ENCODE measurements at regions not wholly inside any gene's neighbourhood (a gene's known extent, or its start where the extent isn't known, plus 50 kb on each side); places are given as distances from the start of the nearest gene placed in this dataset.

- TF ChIP-seq CTCF (IDR thresholded peaks at IDR 0.05) = no peak
- no peak for TF ChIP-seq POLR2A (IDR thresholded peaks at IDR 0.05)
- TF ChIP-seq POLR2AphosphoS5 (IDR thresholded peaks at IDR 0.05) = no peak
- no peak for TF ChIP-seq EP300 (IDR thresholded peaks at IDR 0.05)
Observed at GRCh38 chr18:53605198-53605597, 619.3 kb downstream of the MBD2 start.
